ENCODE measurements at regions not wholly inside any gene's neighbourhood (a gene's known extent, or its start where the extent isn't known, plus 50 kb on each side); places are given as distances from the start of the nearest gene placed in this dataset.

- Histone ChIP-seq H3K27ac (ENCODE audit: low read depth, low read length, severe bottlenecking) (no peak overlapping the region), H3K9me3 (ENCODE audit: control insufficient read depth, low read length) (peaks cover 23% of the 10 kb centered on the region), H3K4me1 (ENCODE audit: control insufficient read depth, insufficient read depth, low read length, poor library complexity, severe bottlenecking) (peaks cover 3% of the 10 kb centered on the region), H3K36me3 (ENCODE audit: control insufficient read depth, insufficient read depth, low read length) (no peaks in the 10 kb centered on the region), H3K4me3 (ENCODE audit: extremely low read depth, insufficient read depth, low read length, poor library complexity, severe bottlenecking) (no peak overlapping the region)
- WGBS, 2 experiments (ENCODE audit: insufficient coverage in 2 of 2), result 96 to 100% methylated on average over 2 to 4 of the region's 4 CpGs
Observed at GRCh38 chr7:155191901-155192478, 105.7 kb upstream of the INSIG1 start.

- WGBS, 2 experiments (ENCODE audit: insufficient coverage in 2 of 2), result 90 to 95% methylated on average over 8 to 9 of the region's 11 CpGs
- no peaks in the 10 kb centered on the region for H3K36me3 ChIP-seq (ENCODE audit: control insufficient read depth, insufficient read depth, low read length)
Observed at GRCh38 chr7:155192961-155193640, 104.6 kb upstream of the INSIG1 start.

GRCh38 chr7:155193716-155194115 is 104.0 kb upstream of the INSIG1 start:
- H3K27ac ChIP-seq (ENCODE audit: low read depth, low read length, severe bottlenecking), result no peak overlapping the region
- WGBS, 2 experiments (ENCODE audit: insufficient coverage in 2 of 2), result no CpG with 5 or more reads among the region's 3 CpGs
- no peak overlapping the region for H3K4me3 ChIP-seq (ENCODE audit: extremely low read depth, insufficient read depth, low read length, poor library complexity, severe bottlenecking)
- peaks cover 3% of the 10 kb centered on the region for H3K4me1 ChIP-seq (ENCODE audit: control insufficient read depth, insufficient read depth, low read length, poor library complexity, severe bottlenecking)
- peaks cover 14% of the 10 kb centered on the region for H3K9me3 ChIP-seq (ENCODE audit: control insufficient read depth, low read length)
- no peaks in the 10 kb centered on the region for H3K36me3 ChIP-seq (ENCODE audit: control insufficient read depth, insufficient read depth, low read length)

More at GRCh38 chr7:155192961-155193640, 104.6 kb upstream of the INSIG1 start:
- Histone ChIP-seq H3K4me3 (ENCODE audit: extremely low read depth, insufficient read depth, low read length, poor library complexity, severe bottlenecking) (no peak overlapping the region), H3K4me1 (ENCODE audit: control insufficient read depth, insufficient read depth, low read length, poor library complexity, severe bottlenecking) (peaks cover 3% of the 10 kb centered on the region), H3K27ac (ENCODE audit: low read depth, low read length, severe bottlenecking) (no peak overlapping the region), H3K9me3 (ENCODE audit: control insufficient read depth, low read length) (peaks cover 14% of the 10 kb centered on the region)

GRCh38 chr7:155194382-155195140 is 103.1 kb upstream of the INSIG1 start:
- no peak overlapping the region for H3K27ac ChIP-seq (ENCODE audit: low read depth, low read length, severe bottlenecking)

GRCh38 chr7:155195939-155196523 is 101.6 kb upstream of the INSIG1 start:
- no peaks in the 10 kb centered on the region for H3K36me3 ChIP-seq (ENCODE audit: control insufficient read depth, insufficient read depth, low read length)
- H3K9me3 ChIP-seq (ENCODE audit: control insufficient read depth, low read length), result peaks cover 14% of the 10 kb centered on the region
- no peak overlapping the region for H3K27ac ChIP-seq (ENCODE audit: low read depth, low read length, severe bottlenecking)
- no CpG with 5 or more reads among the region's 1 CpG for WGBS, 2 experiments (ENCODE audit: insufficient coverage in 2 of 2)
- H3K4me3 ChIP-seq (ENCODE audit: extremely low read depth, insufficient read depth, low read length, poor library complexity, severe bottlenecking), result no peak overlapping the region
- H3K4me1 ChIP-seq (ENCODE audit: control insufficient read depth, insufficient read depth, low read length, poor library complexity, severe bottlenecking), result peaks cover 8% of the 10 kb centered on the region

More at GRCh38 chr7:155194382-155195140, 103.1 kb upstream of the INSIG1 start:
- no peaks in the 10 kb centered on the region for H3K36me3 ChIP-seq (ENCODE audit: control insufficient read depth, insufficient read depth, low read length)
- H3K4me3 ChIP-seq (ENCODE audit: extremely low read depth, insufficient read depth, low read length, poor library complexity, severe bottlenecking), result no peak overlapping the region
- H3K4me1 ChIP-seq (ENCODE audit: control insufficient read depth, insufficient read depth, low read length, poor library complexity, severe bottlenecking), result peaks cover 8% of the 10 kb centered on the region
- peaks cover 14% of the 10 kb centered on the region for H3K9me3 ChIP-seq (ENCODE audit: control insufficient read depth, low read length)
- WGBS, 2 experiments (ENCODE audit: insufficient coverage in 2 of 2), result 94 to 95% methylated on average over 12 to 18 of the region's 18 CpGs

- Histone ChIP-seq H3K36me3 (ENCODE audit: control insufficient read depth, insufficient read depth, low read length) (no peaks in the 10 kb centered on the region), H3K4me1 (ENCODE audit: control insufficient read depth, insufficient read depth, low read length, poor library complexity, severe bottlenecking) (peaks cover 8% of the 10 kb centered on the region), H3K4me3 (ENCODE audit: extremely low read depth, insufficient read depth, low read length, poor library complexity, severe bottlenecking) (no peak overlapping the region), H3K27ac (ENCODE audit: low read depth, low read length, severe bottlenecking) (no peak overlapping the region), H3K9me3 (ENCODE audit: control insufficient read depth, low read length) (peaks cover 8% of the 10 kb centered on the region)
- 90 to 93% methylated on average over 17 to 21 of the region's 22 CpGs for WGBS, 2 experiments (ENCODE audit: insufficient coverage in 2 of 2)
Observed at GRCh38 chr7:155198196-155198892, 99.3 kb upstream of the INSIG1 start.

GRCh38 chr7:155198901-155199845 is 98.5 kb upstream of the INSIG1 start:
- Histone ChIP-seq H3K27ac (ENCODE audit: low read depth, low read length, severe bottlenecking) (no peak overlapping the region), H3K9me3 (ENCODE audit: control insufficient read depth, low read length) (peaks cover 8% of the 10 kb centered on the region), H3K4me1 (ENCODE audit: control insufficient read depth, insufficient read depth, low read length, poor library complexity, severe bottlenecking) (peaks cover 8% of the 10 kb centered on the region), H3K36me3 (ENCODE audit: control insufficient read depth, insufficient read depth, low read length) (no peaks in the 10 kb centered on the region), H3K4me3 (ENCODE audit: extremely low read depth, insufficient read depth, low read length, poor library complexity, severe bottlenecking) (no peak overlapping the region)
- 88 to 97% methylated on average over 9 to 10 of the region's 13 CpGs for WGBS, 2 experiments (ENCODE audit: insufficient coverage in 2 of 2)

GRCh38 chr7:155201325-155202087 is 96.2 kb upstream of the INSIG1 start:
- no peak overlapping the region for H3K4me3 ChIP-seq (ENCODE audit: extremely low read depth, insufficient read depth, low read length, poor library complexity, severe bottlenecking)
- no peaks in the 10 kb centered on the region for H3K36me3 ChIP-seq (ENCODE audit: control insufficient read depth, insufficient read depth, low read length)
- peaks cover 5% of the 10 kb centered on the region for H3K9me3 ChIP-seq (ENCODE audit: control insufficient read depth, low read length)
- no peak overlapping the region for H3K27ac ChIP-seq (ENCODE audit: low read depth, low read length, severe bottlenecking)
- H3K4me1 ChIP-seq (ENCODE audit: control insufficient read depth, insufficient read depth, low read length, poor library complexity, severe bottlenecking), result peaks cover 7% of the 10 kb centered on the region
- 85 to 96% methylated on average over 17 of the region's 17 CpGs for WGBS, 2 experiments (ENCODE audit: insufficient coverage in 2 of 2)

- no peak overlapping the region for H3K27ac ChIP-seq (ENCODE audit: low read depth, low read length, severe bottlenecking)
- 87 to 90% methylated on average over 11 to 14 of the region's 15 CpGs for WGBS, 2 experiments (ENCODE audit: insufficient coverage in 2 of 2)
- H3K36me3 ChIP-seq (ENCODE audit: control insufficient read depth, insufficient read depth, low read length), result no peaks in the 10 kb centered on the region
- peaks cover 8% of the 10 kb centered on the region for H3K4me1 ChIP-seq (ENCODE audit: control insufficient read depth, insufficient read depth, low read length, poor library complexity, severe bottlenecking)
- no peaks in the 10 kb centered on the region for H3K9me3 ChIP-seq (ENCODE audit: control insufficient read depth, low read length)
- no peak overlapping the region for H3K4me3 ChIP-seq (ENCODE audit: extremely low read depth, insufficient read depth, low read length, poor library complexity, severe bottlenecking)
Observed at GRCh38 chr7:155202106-155202871, 95.4 kb upstream of the INSIG1 start.
